B cell (primary cell): ENCODE measurements at regions not wholly inside any gene's neighbourhood (a gene's known extent, or its start where the extent isn't known, plus 50 kb on each side); places are given as distances from the start of the nearest gene placed in this dataset.

Experiments used
- EZH2 ChIP-seq: IDR thresholded peaks from 2 replicates; pipeline ENCODE4 v1.6.1; 2012; ENCODE audit warnings: borderline replicate concordance, low read depth, mild to moderate bottlenecking, moderate library complexity, low read length; ENCODE audit not compliant: insufficient read depth, poor library complexity, severe bottlenecking
- TF ChIP-seq, protein P1 (sequence below): fragments of 200-600 bp; IDR thresholded peaks from one replicate; pipeline ENCODE4 v1.8.0; 2022; ENCODE audit warnings: antibody characterized with exemption, mild to moderate bottlenecking

DNA sequence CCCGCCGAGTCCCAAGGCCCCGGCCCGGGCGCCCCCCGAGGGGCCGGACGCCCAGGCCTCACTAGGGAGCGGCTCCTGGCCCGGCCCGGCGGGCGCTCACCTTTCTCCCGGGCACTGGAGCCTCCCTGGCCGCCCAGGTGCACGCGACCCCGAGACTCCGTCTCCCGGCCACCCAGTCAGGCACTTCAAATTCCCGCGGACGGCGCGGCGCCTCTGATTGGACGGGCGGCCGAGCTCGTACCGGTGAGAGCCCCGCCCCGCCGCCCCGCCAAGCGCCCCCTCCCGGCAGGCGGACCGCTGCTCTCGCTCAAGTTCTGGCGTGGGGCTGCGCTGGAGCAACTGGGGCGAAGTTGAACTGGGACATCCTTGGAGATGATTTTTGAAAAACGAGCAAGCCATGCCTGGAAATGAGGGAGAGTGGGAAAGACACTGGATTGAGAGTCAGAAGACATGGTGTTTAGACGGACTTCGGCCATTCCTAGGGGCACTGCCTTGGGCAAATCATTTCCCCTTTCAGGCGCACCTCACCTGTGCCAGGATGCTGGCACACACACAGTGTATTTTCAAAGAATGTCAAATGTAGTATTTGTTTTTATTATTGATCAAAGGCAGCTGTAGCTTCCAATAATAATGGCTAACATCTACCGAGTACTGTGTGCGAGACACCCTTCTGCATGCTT is 485.3 kb downstream of the UQCRFS1 start:
- TF ChIP-seq, protein P1, sequence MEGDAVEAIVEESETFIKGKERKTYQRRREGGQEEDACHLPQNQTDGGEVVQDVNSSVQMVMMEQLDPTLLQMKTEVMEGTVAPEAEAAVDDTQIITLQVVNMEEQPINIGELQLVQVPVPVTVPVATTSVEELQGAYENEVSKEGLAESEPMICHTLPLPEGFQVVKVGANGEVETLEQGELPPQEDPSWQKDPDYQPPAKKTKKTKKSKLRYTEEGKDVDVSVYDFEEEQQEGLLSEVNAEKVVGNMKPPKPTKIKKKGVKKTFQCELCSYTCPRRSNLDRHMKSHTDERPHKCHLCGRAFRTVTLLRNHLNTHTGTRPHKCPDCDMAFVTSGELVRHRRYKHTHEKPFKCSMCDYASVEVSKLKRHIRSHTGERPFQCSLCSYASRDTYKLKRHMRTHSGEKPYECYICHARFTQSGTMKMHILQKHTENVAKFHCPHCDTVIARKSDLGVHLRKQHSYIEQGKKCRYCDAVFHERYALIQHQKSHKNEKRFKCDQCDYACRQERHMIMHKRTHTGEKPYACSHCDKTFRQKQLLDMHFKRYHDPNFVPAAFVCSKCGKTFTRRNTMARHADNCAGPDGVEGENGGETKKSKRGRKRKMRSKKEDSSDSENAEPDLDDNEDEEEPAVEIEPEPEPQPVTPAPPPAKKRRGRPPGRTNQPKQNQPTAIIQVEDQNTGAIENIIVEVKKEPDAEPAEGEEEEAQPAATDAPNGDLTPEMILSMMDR, result no peak
- TF ChIP-seq EZH2, result no peak
